Endothelial cell of umbilical vein (primary cell): ENCODE measurements at regions not wholly inside any gene's neighbourhood (a gene's known extent, or its start where the extent isn't known, plus 50 kb on each side); places are given as distances from the start of the nearest gene placed in this dataset.

Experiments used
- BruUV-seq: library from RNA; stranded (reverse); fragments of 400-500 nt; replicated peaks from 2 replicates; lab custom pipeline; 2021; lab: Mats Ljungman, UMichigan
- CTCF ChIA-PET: fragments of 300-600, 350-600 bp; sonication (Branson Sonifier 250); formaldehyde crosslinking; loops from one replicate; lab custom pipeline; 2021; ENCODE audit warnings: antibody characterized with exemption, inconsistent platforms; lab: Charles Lee
- POLR2A ChIA-PET: fragments of 300-600, 350-600 bp; sonication (Branson Sonifier 250); formaldehyde crosslinking; loops from one replicate; lab custom pipeline; 2021; ENCODE audit warnings: antibody characterized with exemption, inconsistent platforms; lab: Charles Lee
- DNase-seq: peaks from one replicate; pipeline ENCODE4 v3.0.0-alpha.2; 2011; ENCODE audit warnings: low read depth, low spot score
- FAIRE-seq: peaks from 2 replicates; lab custom pipeline; 2011; peaks lifted over from hg19 to GRCh38; lab: Jason Lieb, UNC
- H2AFZ ChIP-seq: 2 replicates; pipeline ENCODE4 v1.6.0; 2012; ENCODE audit warnings: low read depth, low read length, control low read depth, inconsistent platforms
- H3K27ac ChIP-seq: 2 replicates; pipeline ENCODE4 v1.5.1; 2011; ENCODE audit warnings: low read depth, mild to moderate bottlenecking, control low read depth, low read length, moderate library complexity; ENCODE audit not compliant: insufficient read depth
- H3K27me3 ChIP-seq, 2 experiments: 2 replicates each; pipeline versions ENCODE4 v1.6.0 to v1.6.1; 2011; ENCODE audit warnings: low read length in 2 of 2, mixed read lengths in 1 of 2; ENCODE audit not compliant: control insufficient read depth in 2 of 2, insufficient read depth in 2 of 2
- H3K36me3 ChIP-seq, 2 experiments: 2 replicates in 1 of 2; 3 replicates in 1 of 2; pipeline ENCODE4 v1.5.1; 2011; ENCODE audit warnings: low read length in 2 of 2, mild to moderate bottlenecking in 1 of 2, moderate library complexity in 1 of 2; ENCODE audit not compliant: control insufficient read depth in 2 of 2, insufficient read depth in 2 of 2; ENCODE audit errors: extremely low read depth in 1 of 2
- H3K4me1 ChIP-seq: 3 replicates; pipeline ENCODE4 v1.5.1; 2011; ENCODE audit warnings: mild to moderate bottlenecking, low read length; ENCODE audit not compliant: control insufficient read depth, insufficient read depth; ENCODE audit errors: extremely low read depth
- H3K4me2 ChIP-seq: 2 replicates; pipeline ENCODE4 v1.6.1; 2011; ENCODE audit warnings: low read length, control low read depth, mixed read lengths; ENCODE audit not compliant: insufficient read depth
- H3K4me3 ChIP-seq, 3 experiments: fragments of 200-600 bp in 1 of 3; sonication (generic), shearing (Covaris generic) in 1 of 3; replicated peaks in 1 of 3; 2 replicates each; pipeline ENCODE4 v1.5.1; 2011 to 2016; ENCODE audit warnings: control low read depth in 3 of 3, low read length in 3 of 3, mild to moderate bottlenecking in 2 of 3, inconsistent platforms in 1 of 3, low read depth in 1 of 3, moderate library complexity in 1 of 3; ENCODE audit not compliant: insufficient read depth in 1 of 3
- H3K79me2 ChIP-seq: 2 replicates; pipeline ENCODE4 v1.6.0; 2012; ENCODE audit warnings: low read length, inconsistent platforms; ENCODE audit not compliant: control insufficient read depth, insufficient read depth
- H3K9ac ChIP-seq: replicated peaks from 2 replicates; pipeline ENCODE3; 2011; ENCODE audit warnings: low read length, control low read depth; ENCODE audit not compliant: insufficient read depth; ENCODE audit errors: extremely low read depth
- H3K9me1 ChIP-seq: replicated peaks from 3 replicates; pipeline ENCODE4 v1.6.0; 2011; ENCODE audit warnings: mild to moderate bottlenecking, low read length; ENCODE audit not compliant: control insufficient read depth, insufficient read depth; ENCODE audit errors: extremely low read depth
- H3K9me3 ChIP-seq: replicated peaks from 2 replicates; pipeline ENCODE4 v1.5.1; 2012; ENCODE audit warnings: low read length, inconsistent platforms; ENCODE audit not compliant: control insufficient read depth, insufficient read depth
- H4K20me1 ChIP-seq: replicated peaks from 2 replicates; pipeline ENCODE3; 2011; ENCODE audit warnings: mild to moderate bottlenecking, low read length; ENCODE audit not compliant: control insufficient read depth, insufficient read depth; ENCODE audit errors: extremely low read depth
- EZH2 ChIP-seq: IDR thresholded peaks from 2 replicates; pipeline ENCODE4 v1.6.1; 2012; ENCODE audit warnings: borderline replicate concordance, low read depth, mild to moderate bottlenecking, moderate library complexity, low read length, inconsistent platforms; ENCODE audit not compliant: severe bottlenecking
- FOS ChIP-seq: IDR thresholded peaks from 2 replicates; pipeline ENCODE4 v1.6.1; 2011; ENCODE audit warnings: mild to moderate bottlenecking, low read length, moderate library complexity, borderline replicate concordance; ENCODE audit not compliant: insufficient read depth
- GATA2 ChIP-seq: IDR thresholded peaks from 2 replicates; pipeline ENCODE4 v1.7.0; 2011; ENCODE audit warnings: low read depth, mild to moderate bottlenecking, moderate library complexity, mixed read lengths, low read length; ENCODE audit not compliant: insufficient read length, insufficient read depth
- JUN ChIP-seq: IDR thresholded peaks from 2 replicates; pipeline ENCODE4 v1.6.1; 2011; ENCODE audit warnings: borderline replicate concordance, low read depth; ENCODE audit not compliant: insufficient read length, insufficient read depth
- MYC ChIP-seq: IDR thresholded peaks from one replicate; pipeline ENCODE4 v1.6.1; 2011; ENCODE audit warnings: mild to moderate bottlenecking, low read depth, low read length
- POLR2A ChIP-seq: IDR thresholded peaks from 2 replicates; pipeline ENCODE4 v1.6.1; 2012; ENCODE audit warnings: low read depth, mild to moderate bottlenecking, control low read depth, low read length
- POLR2AphosphoS5 ChIP-seq: IDR thresholded peaks from 2 replicates; pipeline ENCODE4 v1.6.1; 2012; ENCODE audit warnings: low read depth, mild to moderate bottlenecking, control low read depth, low read length, moderate library complexity; ENCODE audit not compliant: insufficient read depth
- dilution Hi-C: fragments of 300-500 bp; cut with MboI; formaldehyde crosslinking; loops from one replicate; pipeline ENCODE4 v1.15.0; 2019; ENCODE audit warnings: low sequenced_read_pairs; ENCODE audit not compliant: extremely low pct_ligation_motif_present
- intact Hi-C: fragments of 100-400 bp; cut with micrococcal nuclease; formaldehyde crosslinking; loops from one replicate; pipeline ENCODE4 v1.10.0; 2022
- TF ChIP-seq, protein P1 (sequence below), 2 donors: IDR thresholded peaks; 1 replicate in 1 of 2; 2 replicates in 1 of 2; pipeline ENCODE4 v1.5.1; 2011; ENCODE audit warnings: low read length in 2 of 2, mild to moderate bottlenecking in 2 of 2, moderate library complexity in 2 of 2, control low read depth in 1 of 2, inconsistent platforms in 1 of 2, low read depth in 1 of 2; ENCODE audit not compliant: insufficient read depth in 1 of 2; ENCODE audit errors: extremely low read depth in 1 of 2
- TF ChIP-seq, protein P2 (sequence below): IDR thresholded peaks from 2 replicates; pipeline ENCODE4 v1.6.1; 2011; ENCODE audit not compliant: insufficient read depth, insufficient read length

DNA sequence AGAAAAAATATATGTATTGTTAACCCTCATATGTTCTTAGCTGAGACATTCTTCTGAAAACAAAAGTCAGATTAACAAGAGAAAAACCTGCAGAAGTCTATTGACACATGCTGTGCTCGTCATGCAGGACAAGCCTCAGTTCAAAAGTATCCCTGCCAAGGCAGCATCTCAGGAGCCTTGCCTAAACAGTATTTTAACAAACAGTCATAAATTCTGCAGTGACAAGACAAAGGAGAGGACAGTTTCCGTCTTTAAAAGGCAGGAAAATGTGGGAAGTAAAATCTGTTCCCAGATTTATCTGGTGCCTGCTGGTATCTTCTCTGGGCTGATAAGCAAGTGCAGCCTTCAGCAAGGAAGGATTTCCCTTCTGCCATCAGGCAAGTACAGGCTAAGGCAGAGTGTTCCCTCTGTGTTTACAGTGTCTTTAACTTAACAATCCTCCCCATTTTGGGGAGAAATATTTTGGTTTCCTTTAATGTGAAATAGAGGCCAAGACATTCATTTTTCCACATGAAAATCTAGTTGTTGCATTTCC is 480.2 kb upstream of the CCDC196 start:
- BruUV-seq: no TSS peak
- Histone ChIP-seq H3K9me3 (no peaks in the 10 kb centered on the region), H3K4me2 (no peak overlapping the region), H3K27me3 (no peaks in the 10 kb centered on the region), H2AFZ (no peak overlapping the region), H3K9ac (no peak overlapping the region), H3K4me3 (no peak overlapping the region), H3K36me3 (no peaks in the 10 kb centered on the region), H3K79me2 (no peaks in the 10 kb centered on the region), H3K9me1 (no peaks in the 10 kb centered on the region), H3K27ac (no peak overlapping the region), H3K4me1 (no peaks in the 10 kb centered on the region), H4K20me1 (no peaks in the 10 kb centered on the region)
- TF ChIP-seq POLR2A (no peak), GATA2 (no peak), MYC (no peak), FOS (no peak), POLR2AphosphoS5 (no peak), JUN (no peak), EZH2 (no peak)
- TF ChIP-seq, protein P1, sequence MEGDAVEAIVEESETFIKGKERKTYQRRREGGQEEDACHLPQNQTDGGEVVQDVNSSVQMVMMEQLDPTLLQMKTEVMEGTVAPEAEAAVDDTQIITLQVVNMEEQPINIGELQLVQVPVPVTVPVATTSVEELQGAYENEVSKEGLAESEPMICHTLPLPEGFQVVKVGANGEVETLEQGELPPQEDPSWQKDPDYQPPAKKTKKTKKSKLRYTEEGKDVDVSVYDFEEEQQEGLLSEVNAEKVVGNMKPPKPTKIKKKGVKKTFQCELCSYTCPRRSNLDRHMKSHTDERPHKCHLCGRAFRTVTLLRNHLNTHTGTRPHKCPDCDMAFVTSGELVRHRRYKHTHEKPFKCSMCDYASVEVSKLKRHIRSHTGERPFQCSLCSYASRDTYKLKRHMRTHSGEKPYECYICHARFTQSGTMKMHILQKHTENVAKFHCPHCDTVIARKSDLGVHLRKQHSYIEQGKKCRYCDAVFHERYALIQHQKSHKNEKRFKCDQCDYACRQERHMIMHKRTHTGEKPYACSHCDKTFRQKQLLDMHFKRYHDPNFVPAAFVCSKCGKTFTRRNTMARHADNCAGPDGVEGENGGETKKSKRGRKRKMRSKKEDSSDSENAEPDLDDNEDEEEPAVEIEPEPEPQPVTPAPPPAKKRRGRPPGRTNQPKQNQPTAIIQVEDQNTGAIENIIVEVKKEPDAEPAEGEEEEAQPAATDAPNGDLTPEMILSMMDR (IDR thresholded peaks at IDR 0.05; ENCODE audit: extremely low read depth in 1 of 2, insufficient read depth in 1 of 2, low read depth in 1 of 2, low read length in 2 of 2): no peak
- TF ChIP-seq, protein P2, sequence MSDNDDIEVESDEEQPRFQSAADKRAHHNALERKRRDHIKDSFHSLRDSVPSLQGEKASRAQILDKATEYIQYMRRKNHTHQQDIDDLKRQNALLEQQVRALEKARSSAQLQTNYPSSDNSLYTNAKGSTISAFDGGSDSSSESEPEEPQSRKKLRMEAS: no peak
- dilution Hi-C loops (no loop called here), intact Hi-C loops (no loop called here)
- POLR2A ChIA-PET: no interaction called here
- CTCF ChIA-PET: no interaction called here
- DNase-seq: no peak
- no peak for FAIRE-seq
